IMR-90 (cell line): ENCODE measurements at regions not wholly inside any gene's neighbourhood (a gene's known extent, or its start where the extent isn't known, plus 50 kb on each side); places are given as distances from the start of the nearest gene placed in this dataset.

Experiments used
- ATAC-seq: fragments of 200-7000 bp; cut with Tn5 transposase; 2 replicates; pipeline ENCODE4 v1.9.1; 2020; ENCODE audit warnings: low read depth, mild to moderate bottlenecking, moderate library complexity
- BruUV-seq: library from RNA; stranded (reverse); fragments of 400-500 nt; replicated peaks from 2 replicates; lab custom pipeline; 2021; lab: Mats Ljungman, UMichigan
- CTCF ChIA-PET: fragments of 300-600 bp; formaldehyde crosslinking; extraction: SDS; loops from one replicate; lab custom pipeline; 2021; ENCODE audit warnings: antibody characterized with exemption; lab: Yijun Ruan, JAX
- POLR2A ChIA-PET: fragments of 300-600 bp; sonication (Branson Sonifier 250); formaldehyde crosslinking; loops from one replicate; lab custom pipeline; 2022; ENCODE audit warnings: antibody characterized with exemption; ENCODE audit not compliant: unreplicated experiment; lab: Charles Lee
- DNase-seq: peaks from one replicate; pipeline ENCODE4 v3.0.0; 2013
- H2AFZ ChIP-seq: replicated peaks from 2 replicates; pipeline ENCODE3; 2013; ENCODE audit warnings: low read length, mild to moderate bottlenecking; ENCODE audit not compliant: poor library complexity
- H2AK5ac ChIP-seq: 2 replicates; pipeline ENCODE4 v1.6.1; 2013; ENCODE audit warnings: low read depth, low read length, inconsistent platforms
- H2AK9ac ChIP-seq: replicated peaks from 2 replicates; pipeline ENCODE3; 2013; ENCODE audit warnings: mild to moderate bottlenecking, low read depth, low read length, moderate library complexity; ENCODE audit not compliant: poor library complexity
- H2BK120ac ChIP-seq: 2 replicates; pipeline ENCODE4 v1.6.1; 2013; ENCODE audit warnings: low read depth, low read length, inconsistent platforms
- H2BK15ac ChIP-seq: 3 replicates; pipeline ENCODE4 v1.6.1; 2013; ENCODE audit warnings: low read depth, low read length, inconsistent platforms
- H2BK20ac ChIP-seq: 2 replicates; pipeline ENCODE4 v1.6.1; 2013; ENCODE audit warnings: low read depth, mild to moderate bottlenecking, inconsistent platforms, low read length, moderate library complexity
- H2BK5ac ChIP-seq: 2 replicates; pipeline ENCODE4 v1.6.1; 2013; ENCODE audit warnings: mild to moderate bottlenecking, low read depth, low read length, inconsistent platforms; ENCODE audit not compliant: poor library complexity, severe bottlenecking
- H3K14ac ChIP-seq: replicated peaks from 2 replicates; pipeline ENCODE4 v1.6.1; 2013; ENCODE audit warnings: low read depth, low read length, inconsistent platforms
- H3K18ac ChIP-seq: 2 replicates; pipeline ENCODE4 v1.6.1; 2013; ENCODE audit warnings: low read depth, low read length, control low read depth
- H3K23ac ChIP-seq: 2 replicates; pipeline ENCODE4 v1.6.1; 2013; ENCODE audit warnings: low read depth, low read length, inconsistent platforms
- H3K27ac ChIP-seq: 2 replicates; pipeline ENCODE4 v1.5.1; 2013; ENCODE audit warnings: mild to moderate bottlenecking, control low read depth, low read length; ENCODE audit not compliant: insufficient read depth
- H3K27me3 ChIP-seq: 2 replicates; pipeline ENCODE4 v1.6.1; 2013; ENCODE audit warnings: low read length; ENCODE audit not compliant: control insufficient read depth, insufficient read depth
- H3K36me3 ChIP-seq: 2 replicates; pipeline ENCODE4 v1.6.1; 2013; ENCODE audit warnings: low read length, mixed read lengths; ENCODE audit not compliant: control insufficient read depth, insufficient read depth
- H3K4ac ChIP-seq: 2 replicates; pipeline ENCODE4 v1.6.1; 2013; ENCODE audit warnings: low read depth, low read length, inconsistent platforms
- H3K4me1 ChIP-seq: 2 replicates; pipeline ENCODE4 v1.6.1; 2013; ENCODE audit warnings: low read length, mixed read lengths; ENCODE audit not compliant: control insufficient read depth, insufficient read depth
- H3K4me2 ChIP-seq: 2 replicates; pipeline ENCODE4 v1.6.1; 2013; ENCODE audit warnings: low read depth, mild to moderate bottlenecking, control low read depth, low read length, moderate library complexity
- H3K4me3 ChIP-seq: 2 replicates; pipeline ENCODE4 v1.5.1; 2013; ENCODE audit warnings: low read depth, mild to moderate bottlenecking, control low read depth, low read length, moderate library complexity; ENCODE audit not compliant: insufficient read depth
- H3K56ac ChIP-seq: 2 replicates; pipeline ENCODE4 v1.6.1; 2013; ENCODE audit warnings: low read length, inconsistent platforms; ENCODE audit not compliant: insufficient read depth; ENCODE audit errors: extremely low read depth
- H3K79me1 ChIP-seq, 2 experiments: 2 replicates each; pipeline ENCODE4 v1.6.1; 2013; ENCODE audit warnings: low read length in 2 of 2, inconsistent platforms in 1 of 2, low read depth in 1 of 2
- H3K9ac ChIP-seq: 2 replicates; pipeline ENCODE4 v1.6.1; 2013; ENCODE audit warnings: low read depth, low read length, control low read depth
- H3K9me1 ChIP-seq: 2 replicates; pipeline ENCODE4 v1.6.1; 2013; ENCODE audit warnings: low read length, inconsistent platforms; ENCODE audit not compliant: insufficient read depth
- H3K9me3 ChIP-seq: 2 replicates; pipeline ENCODE4 v1.6.1; 2013; ENCODE audit warnings: low read length; ENCODE audit not compliant: control insufficient read depth, insufficient read depth
- H4K20me1 ChIP-seq: 2 replicates; pipeline ENCODE4 v1.6.1; 2013; ENCODE audit warnings: low read length, inconsistent platforms; ENCODE audit not compliant: insufficient read depth
- H4K5ac ChIP-seq: 2 replicates; pipeline ENCODE4 v1.6.1; 2013; ENCODE audit warnings: mild to moderate bottlenecking, low read depth, low read length, control low read depth
- H4K8ac ChIP-seq, 2 experiments: 2 replicates each; pipeline ENCODE4 v1.6.1; 2013; ENCODE audit warnings: low read depth in 2 of 2, low read length in 2 of 2, control low read depth in 1 of 2, inconsistent platforms in 1 of 2
- H4K91ac ChIP-seq: 2 replicates; pipeline ENCODE4 v1.6.1; 2013; ENCODE audit warnings: low read depth, low read length, inconsistent platforms; ENCODE audit not compliant: insufficient read depth
- BHLHE40 ChIP-seq: fragments of 150-350 bp; IDR thresholded peaks from 2 replicates; pipeline ENCODE4 v1.6.1; 2016; ENCODE audit warnings: mild to moderate bottlenecking, low read depth, low read length
- CEBPB ChIP-seq: IDR thresholded peaks from 2 replicates; pipeline ENCODE4 v1.6.1; 2012; ENCODE audit warnings: low read depth, low read length, improper control_type of control experiment
- CHD1 ChIP-seq: IDR thresholded peaks from 2 replicates; pipeline ENCODE4 v1.6.1; 2012; ENCODE audit warnings: low read depth, low read length, improper control_type of control experiment
- CTCF ChIP-seq: conservative IDR thresholded peaks from 2 replicates; pipeline ENCODE4 v1.5.1; 2012; ENCODE audit warnings: mild to moderate bottlenecking, low read depth, low read length, improper control_type of control experiment
- ELK1 ChIP-seq: fragments of 150-350 bp; IDR thresholded peaks from 2 replicates; pipeline ENCODE4 v1.6.1; 2016; ENCODE audit warnings: low read depth, mild to moderate bottlenecking, low read length, moderate library complexity, borderline replicate concordance
- FOS ChIP-seq: fragments of 150-350 bp; IDR thresholded peaks from 2 replicates; pipeline ENCODE4 v1.6.1; 2016; ENCODE audit warnings: low read depth, low read length
- MAFK ChIP-seq: IDR thresholded peaks from 2 replicates; pipeline ENCODE4 v1.6.1; 2012; ENCODE audit warnings: low read depth, low read length, improper control_type of control experiment
- MAZ ChIP-seq: IDR thresholded peaks from 2 replicates; pipeline ENCODE4 v1.6.1; 2012; ENCODE audit warnings: low read depth, mild to moderate bottlenecking, low read length, improper control_type of control experiment, moderate library complexity, borderline replicate concordance
- MXI1 ChIP-seq: IDR thresholded peaks from 2 replicates; pipeline ENCODE4 v1.6.1; 2012; ENCODE audit warnings: low read depth, mild to moderate bottlenecking, low read length, moderate library complexity, borderline replicate concordance
- NFE2L2 ChIP-seq: fragments of 150-350 bp; IDR thresholded peaks from 2 replicates; pipeline ENCODE4 v1.6.1; 2016; ENCODE audit warnings: low read depth, mild to moderate bottlenecking, low read length
- RAD21 ChIP-seq: IDR thresholded peaks from 2 replicates; pipeline ENCODE4 v1.6.1; 2012; ENCODE audit warnings: low read length, improper control_type of control experiment
- RCOR1 ChIP-seq: IDR thresholded peaks from 2 replicates; pipeline ENCODE4 v1.6.1; 2012; ENCODE audit warnings: mild to moderate bottlenecking, low read length, improper control_type of control experiment; ENCODE audit not compliant: insufficient replicate concordance
- RFX5 ChIP-seq: IDR thresholded peaks from 2 replicates; pipeline ENCODE4 v1.8.0; 2012; ENCODE audit warnings: low read depth, mild to moderate bottlenecking, low read length, moderate library complexity
- WGBS, 2 experiments: methylation state at CpG; one replicate each; pipeline versions ENCODE4 v1.1.5 to v1.1.7; 2013; ENCODE audit warnings: missing lambda C conversion rate in 2 of 2; ENCODE audit not compliant: insufficient read length in 1 of 2; ENCODE audit errors: extremely low coverage in 2 of 2; 5-methylcytosine and 5-hydroxymethylcytosine counted together
- dilution Hi-C: fragments of 300-500 bp; cut with HindIII; formaldehyde crosslinking; loops from one replicate; pipeline ENCODE4 v1.14.3; 2018; ENCODE audit warnings: low sequenced_read_pairs; ENCODE audit not compliant: unreplicated experiment
- in situ Hi-C: fragments of 300-500 bp; cut with MboI; formaldehyde crosslinking; loops from 3 replicates; pipeline ENCODE4 v1.14.3; 2019; ENCODE audit warnings: low sequenced_read_pairs, inconsistent platforms, mixed read lengths
- intact Hi-C: fragments of 100-400 bp; cut with micrococcal nuclease; formaldehyde crosslinking; loops from 2 replicates; pipeline ENCODE4 v1.10.0; 2022
- TF ChIP-seq, protein P1 (sequence below): fragments of 150-350 bp; IDR thresholded peaks from 2 replicates; pipeline ENCODE4 v1.6.1; 2017; ENCODE audit warnings: mild to moderate bottlenecking, antibody characterized with exemption, low read length, low read depth

GRCh38 chr1:194903524-194903923 is 1704.7 kb downstream of the KCNT2 start:
- dilution Hi-C loops = no loop called here
- Histone ChIP-seq H2BK5ac (no peak overlapping the region), H2BK120ac (no peak overlapping the region), H2AK5ac (no peak overlapping the region), H3K4me1 (no peaks in the 10 kb centered on the region), H3K18ac (no peak overlapping the region), H2BK20ac (no peak overlapping the region), H3K4me2 (no peak overlapping the region), H3K27ac (no peak overlapping the region), H3K4me3 (no peak overlapping the region), H3K4ac (no peak overlapping the region), H4K5ac (no peak overlapping the region), H4K91ac (no peak overlapping the region), H3K79me1 (no peaks in the 10 kb centered on the region), H3K56ac (no peak overlapping the region), H3K36me3 (no peaks in the 10 kb centered on the region), H3K27me3 (no peaks in the 10 kb centered on the region), H2AFZ (no peak overlapping the region), H3K23ac (no peak overlapping the region), H3K9me3 (no peaks in the 10 kb centered on the region), H3K14ac (no peak overlapping the region), H2AK9ac (no peak overlapping the region), H2BK15ac (no peak overlapping the region), H4K8ac (no peak overlapping the region), H3K9me1 (no peaks in the 10 kb centered on the region), H4K20me1 (no peaks in the 10 kb centered on the region), H3K9ac (no peak overlapping the region)
- ATAC-seq (no peak), DNase-seq (no peak)
- BruUV-seq = no TSS peak
- no peak for TF ChIP-seq CTCF
- no peak for TF ChIP-seq MAFK
- no peak for TF ChIP-seq CHD1
- TF ChIP-seq MXI1 = no peak
- TF ChIP-seq ELK1 = no peak
- TF ChIP-seq, protein P1, sequence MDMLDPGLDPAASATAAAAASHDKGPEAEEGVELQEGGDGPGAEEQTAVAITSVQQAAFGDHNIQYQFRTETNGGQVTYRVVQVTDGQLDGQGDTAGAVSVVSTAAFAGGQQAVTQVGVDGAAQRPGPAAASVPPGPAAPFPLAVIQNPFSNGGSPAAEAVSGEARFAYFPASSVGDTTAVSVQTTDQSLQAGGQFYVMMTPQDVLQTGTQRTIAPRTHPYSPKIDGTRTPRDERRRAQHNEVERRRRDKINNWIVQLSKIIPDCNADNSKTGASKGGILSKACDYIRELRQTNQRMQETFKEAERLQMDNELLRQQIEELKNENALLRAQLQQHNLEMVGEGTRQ = no peak
- no peak for TF ChIP-seq BHLHE40
- TF ChIP-seq MAZ = no peak
- TF ChIP-seq RCOR1 = no peak
- no peak for TF ChIP-seq RAD21
- no peak for TF ChIP-seq CEBPB
- no peak for TF ChIP-seq FOS
- TF ChIP-seq NFE2L2 = no peak
- TF ChIP-seq RFX5 = no peak
- in situ Hi-C loops = no loop called here
- intact Hi-C loops = no loop called here
- no CpG with 5 or more reads among the region's 4 CpGs for WGBS, 2 experiments
- CTCF ChIA-PET = no interaction called here
- POLR2A ChIA-PET = no interaction called here
